Stimulated activated CD4-positive, alpha-beta T cell treated with anti-CD3 and anti-CD28 coated beads, Interleukin-15, amount 100 ng/mL, for 48 hours (primary cell): ENCODE measurements at regions not wholly inside any gene's neighbourhood (a gene's known extent, or its start where the extent isn't known, plus 50 kb on each side); places are given as distances from the start of the nearest gene placed in this dataset.
A peak's percentile ranks its signal among the peaks of the same experiment; 100 is the strongest.
"Not testable (repeated sequence)": the region's sequence is repeated elsewhere in the genome, so short reads cannot be mapped to it uniquely, and the experiment has no call there.

ENCODE experiments used
- DNase-seq, 2 donors: peaks; one replicate each; pipeline ENCODE4 v3.0.0-alpha.2; 2020; ENCODE audit warnings: low read depth in 2 of 2

- DNase-seq = no peak
These were observed 98.9 kb upstream of the MAPRE2 start for GRCh38 chr18:34942276-34942675.

- no peak for DNase-seq
These were observed 98.2 kb upstream of the MAPRE2 start for GRCh38 chr18:34942975-34943374.

DNA sequence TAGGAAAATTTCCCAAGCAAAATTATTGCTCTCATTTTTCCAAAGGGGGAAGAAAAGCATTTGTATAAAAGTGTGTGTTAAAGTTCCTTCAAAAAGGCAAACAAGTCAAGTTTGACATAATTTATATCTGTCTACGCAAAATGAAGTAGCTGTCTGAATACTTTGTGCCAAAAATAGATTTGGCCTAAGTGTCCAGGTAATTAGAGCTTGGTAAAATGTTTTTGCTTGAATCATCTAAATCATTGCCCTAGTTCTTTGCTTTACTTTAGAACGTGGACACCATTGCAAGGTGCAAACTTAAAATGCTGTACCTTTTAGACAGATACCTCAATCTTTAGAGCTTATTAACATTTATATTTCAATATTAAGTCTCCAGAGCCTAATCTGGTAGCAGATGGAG, 97.6 kb upstream of the MAPRE2 start:
- no peak for DNase-seq

DNA sequence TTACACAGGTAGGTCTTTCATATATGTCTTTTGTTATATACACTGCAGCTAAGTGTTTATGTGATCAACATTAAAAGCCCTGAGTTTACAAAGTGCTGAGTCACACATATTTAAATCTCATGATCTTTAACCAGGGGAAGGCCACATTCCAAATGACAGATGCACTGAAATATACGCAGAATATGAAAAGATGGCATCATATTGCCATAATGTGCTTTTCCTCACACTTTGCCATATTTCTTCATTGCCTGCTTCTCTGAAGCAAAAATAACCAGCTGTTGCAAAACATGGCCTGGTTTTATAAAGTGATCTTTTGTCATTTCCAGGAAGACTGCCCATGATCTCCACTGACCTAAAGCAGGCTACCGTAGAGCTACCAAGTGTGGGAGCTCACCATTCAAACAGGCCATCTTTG, 93.5 kb upstream of the MAPRE2 start:
- DNase-seq = no peak

GRCh38 chr18:34951625-34952379, 89.4 kb upstream of the MAPRE2 start:
- DNase-seq = no peak

- DNase-seq = no peak
These were observed 88.0 kb upstream of the MAPRE2 start for GRCh38 chr18:34953212-34953611.

- not testable (repeated sequence) for DNase-seq
These were observed 85.7 kb upstream of the MAPRE2 start for GRCh38 chr18:34955494-34955893.

GRCh38 chr18:34956663-34957062, 84.5 kb upstream of the MAPRE2 start:
- DNase-seq = no peak

DNA sequence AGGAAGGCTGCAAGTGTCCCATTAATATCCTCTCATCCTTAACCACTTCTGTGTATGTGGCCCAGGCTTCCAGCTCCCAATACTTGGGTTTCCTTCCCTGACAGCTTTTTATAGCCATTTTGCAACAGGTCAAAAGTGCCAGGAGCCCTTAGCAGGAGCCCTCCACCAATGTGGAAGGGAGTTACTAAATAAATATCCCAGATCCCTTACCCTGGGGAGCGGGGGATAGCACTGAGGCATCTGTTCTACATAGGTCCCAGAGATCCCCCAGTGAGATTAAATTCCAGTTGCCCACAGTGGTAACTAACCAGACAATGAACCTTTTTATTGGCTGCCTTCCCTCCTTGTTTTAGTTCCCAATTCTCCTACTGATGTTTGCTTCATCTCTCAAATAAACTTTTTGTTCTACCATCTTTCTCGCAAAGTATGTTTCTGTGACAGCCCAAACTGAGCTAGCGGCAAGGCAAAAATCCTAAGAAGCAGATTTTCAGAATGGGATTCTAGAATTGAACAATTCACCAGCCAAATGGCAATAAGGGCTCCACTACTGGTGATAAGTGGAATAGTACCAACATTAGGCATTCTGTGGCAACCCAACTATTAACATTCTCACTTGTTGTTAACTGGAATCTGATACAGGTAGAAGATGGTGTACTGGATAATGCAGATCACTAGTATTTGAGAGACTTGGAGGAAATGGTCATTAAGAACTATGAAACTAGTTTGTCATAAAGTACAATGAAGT, 83.9 kb upstream of the MAPRE2 start:
- DNase-seq = no peak

DNA sequence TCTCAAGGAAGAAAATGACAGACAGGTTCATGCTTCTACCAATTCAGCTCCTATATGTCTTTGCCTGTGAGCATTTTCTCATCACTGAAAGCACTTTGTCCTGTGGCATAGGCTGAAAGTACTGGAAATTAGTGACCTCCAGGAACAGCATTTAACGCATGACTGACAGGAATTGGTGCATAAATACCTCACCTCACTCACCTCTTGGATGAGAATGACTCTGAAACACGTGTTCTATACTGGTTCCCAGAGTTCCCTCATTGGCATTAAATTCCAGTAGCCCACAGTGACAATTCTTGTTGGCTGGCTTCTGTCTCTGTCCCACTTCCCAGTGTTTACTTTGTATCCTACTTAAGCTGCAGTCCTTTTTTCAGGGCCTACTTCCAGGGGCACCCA, 83.4 kb upstream of the MAPRE2 start:
- no peak for DNase-seq

- no peak for DNase-seq
These were observed 81.9 kb upstream of the MAPRE2 start for GRCh38 chr18:34959211-34959829.

DNA sequence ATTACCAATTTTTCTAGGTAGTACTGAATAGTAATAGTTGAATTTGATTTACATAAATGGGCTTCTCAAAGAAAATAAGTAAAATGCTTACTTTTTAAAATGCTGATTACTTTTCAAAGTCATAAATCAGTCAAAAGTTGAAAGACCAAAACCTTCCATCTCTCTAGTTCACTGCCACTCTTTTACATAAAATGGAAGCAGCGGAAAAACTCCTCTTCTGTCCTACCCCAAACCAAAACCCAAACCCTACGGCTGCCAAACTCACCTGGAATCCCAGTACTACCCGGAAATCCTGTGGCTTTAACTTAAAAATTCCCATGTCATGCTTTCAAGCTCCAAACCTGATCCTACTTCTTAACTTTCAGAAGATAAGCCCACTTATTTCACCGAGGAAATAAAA, 81.2 kb upstream of the MAPRE2 start:
- DNase-seq = no peak

DNA sequence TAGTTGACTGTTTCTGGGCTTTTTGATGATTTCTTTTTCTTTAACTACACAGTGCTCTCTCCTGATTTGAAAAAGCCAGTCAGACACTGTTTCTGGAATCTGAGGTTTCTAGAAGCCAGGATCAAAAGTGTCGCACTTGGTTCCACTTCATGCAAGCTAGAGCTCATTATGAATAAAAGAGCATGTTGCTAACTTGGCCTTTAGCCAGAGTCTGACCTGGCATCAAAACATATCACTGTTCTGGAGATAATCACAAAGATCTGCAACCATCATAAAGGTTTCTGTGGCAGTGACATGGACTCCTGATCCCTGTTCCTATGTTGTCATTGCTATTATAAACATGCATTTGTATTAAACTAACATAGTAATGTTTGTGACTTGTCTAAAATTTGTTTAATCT, 76.1 kb upstream of the MAPRE2 start:
- no peak for DNase-seq

DNA sequence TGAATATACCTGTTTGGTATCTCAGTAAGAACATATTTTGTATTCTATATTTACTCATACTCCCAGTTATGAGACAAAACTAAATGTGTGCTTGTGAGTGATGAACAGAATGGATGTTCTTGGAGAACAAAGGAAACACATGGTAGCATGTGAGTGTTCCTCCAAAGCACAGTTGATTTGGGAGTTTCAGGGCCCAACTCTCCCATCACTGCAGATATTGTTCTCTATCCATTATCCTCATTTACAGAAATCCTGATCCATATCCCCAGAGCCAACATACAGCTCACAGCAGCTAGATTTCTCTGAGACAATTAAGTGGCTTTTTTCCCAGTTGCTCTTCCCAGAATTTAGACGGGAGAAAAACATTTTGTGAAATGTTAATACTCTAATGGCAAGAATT, 75.6 kb upstream of the MAPRE2 start:
- no peak for DNase-seq

DNA sequence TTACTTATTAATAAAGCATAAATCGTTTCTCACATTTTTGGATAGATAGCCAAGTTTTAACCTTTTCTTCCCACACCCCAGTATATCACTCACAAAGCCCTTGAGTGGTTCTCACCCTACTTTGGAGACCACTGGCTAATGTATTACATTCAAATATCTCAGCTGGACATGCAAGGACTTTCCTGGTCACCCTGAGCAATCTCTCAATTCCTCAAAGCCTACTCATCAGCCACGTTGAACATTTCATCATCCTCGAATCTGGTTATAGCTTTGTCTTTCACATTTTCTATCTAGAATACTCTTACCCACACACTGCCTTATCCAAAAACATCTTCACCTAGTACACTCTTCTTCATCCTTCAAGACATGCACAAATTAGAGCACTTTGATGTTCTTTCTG, 71.1 kb upstream of the MAPRE2 start:
- DNase-seq = no peak

GRCh38 chr18:34971313-34971712, 69.9 kb upstream of the MAPRE2 start:
- no peak for DNase-seq

- DNase-seq = no peak
These were observed 68.3 kb upstream of the MAPRE2 start for GRCh38 chr18:34972765-34973414.

DNA sequence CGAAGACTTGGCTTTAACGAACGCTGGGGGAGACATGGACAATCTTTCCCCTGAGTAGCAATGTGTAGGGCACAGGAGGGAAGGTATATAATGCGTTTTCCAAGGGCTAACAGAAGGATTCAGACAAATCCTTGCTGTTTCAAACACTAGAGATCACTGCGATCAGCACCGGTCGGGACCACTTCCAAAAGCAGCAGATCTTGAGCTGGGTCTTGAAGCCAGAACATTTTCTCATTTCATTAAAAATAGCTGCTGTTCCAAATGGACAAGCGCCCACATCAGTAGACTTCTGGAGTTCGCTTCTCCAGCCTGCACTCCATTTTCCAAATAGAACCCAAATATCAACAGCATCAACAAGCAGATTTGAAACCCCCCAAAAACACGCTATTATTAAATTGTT, 65.1 kb upstream of the MAPRE2 start:
- DNase-seq = no peak

DNA sequence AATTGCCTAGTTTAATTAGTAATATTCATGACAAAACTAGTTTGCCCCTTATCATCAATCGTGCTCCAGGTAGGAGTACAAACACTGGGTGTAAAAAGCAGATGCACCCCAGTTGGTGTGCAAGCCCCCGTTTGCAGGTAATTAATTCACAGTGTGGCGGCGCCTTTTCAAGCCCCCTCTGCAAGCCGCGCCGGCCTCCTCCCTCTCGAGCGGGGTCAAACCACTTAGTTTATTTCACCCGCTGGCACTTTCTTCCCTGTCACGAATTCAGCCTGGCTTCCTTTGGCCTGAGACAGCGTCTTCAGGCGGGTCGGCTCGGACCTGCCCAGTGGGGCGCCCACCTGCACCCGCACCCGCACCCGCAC, 64.7 kb upstream of the MAPRE2 start:
- DNase-seq = no peak

DNA sequence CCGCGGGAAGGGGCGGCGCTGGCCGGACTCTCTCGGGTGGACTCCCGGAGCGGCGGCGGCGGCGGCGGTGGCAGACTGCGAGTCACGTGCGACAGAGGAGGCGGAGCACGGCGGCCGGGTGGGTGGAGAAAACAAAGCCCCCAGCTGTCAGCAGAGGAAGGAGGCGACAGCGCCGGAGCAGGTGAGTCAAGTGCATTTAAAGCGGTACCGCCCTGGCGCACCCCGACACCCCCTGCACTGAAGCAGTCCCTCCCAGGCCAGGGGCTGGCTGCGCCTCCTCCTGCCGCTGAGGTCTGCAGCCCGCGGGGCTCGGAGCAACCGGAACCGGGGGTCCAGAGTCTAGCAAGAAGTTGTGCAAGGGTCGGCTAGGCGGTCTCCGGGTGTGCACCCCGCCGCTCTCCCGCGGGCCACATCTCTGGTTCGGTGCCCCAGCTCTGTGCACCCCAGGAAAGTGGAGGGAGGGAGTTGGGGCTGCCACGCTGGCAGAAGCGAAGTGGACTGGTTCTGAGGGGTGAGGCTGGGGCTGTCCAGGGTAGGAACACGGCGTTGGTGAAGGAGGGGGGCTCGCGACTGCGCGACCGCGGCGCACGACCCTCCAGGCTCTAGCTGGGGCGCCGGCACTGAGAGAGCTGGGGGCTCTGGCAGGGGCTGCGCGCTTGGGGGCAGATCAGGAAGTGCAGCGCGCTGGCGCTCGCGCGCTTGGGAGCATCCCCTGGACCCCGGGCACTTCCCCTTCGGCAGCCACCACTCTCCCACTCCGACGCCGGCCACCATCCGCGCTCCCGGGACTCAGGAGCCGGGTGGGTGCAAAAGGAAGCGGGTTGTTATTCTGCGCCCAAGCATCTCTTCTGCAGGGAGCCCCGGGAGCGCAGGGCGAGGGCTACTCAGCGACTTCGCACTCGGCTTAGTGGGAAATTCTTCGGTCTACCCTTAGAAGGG, 64.0 kb upstream of the MAPRE2 start:
- peak; percentile 51 to 52 for DNase-seq

DNA sequence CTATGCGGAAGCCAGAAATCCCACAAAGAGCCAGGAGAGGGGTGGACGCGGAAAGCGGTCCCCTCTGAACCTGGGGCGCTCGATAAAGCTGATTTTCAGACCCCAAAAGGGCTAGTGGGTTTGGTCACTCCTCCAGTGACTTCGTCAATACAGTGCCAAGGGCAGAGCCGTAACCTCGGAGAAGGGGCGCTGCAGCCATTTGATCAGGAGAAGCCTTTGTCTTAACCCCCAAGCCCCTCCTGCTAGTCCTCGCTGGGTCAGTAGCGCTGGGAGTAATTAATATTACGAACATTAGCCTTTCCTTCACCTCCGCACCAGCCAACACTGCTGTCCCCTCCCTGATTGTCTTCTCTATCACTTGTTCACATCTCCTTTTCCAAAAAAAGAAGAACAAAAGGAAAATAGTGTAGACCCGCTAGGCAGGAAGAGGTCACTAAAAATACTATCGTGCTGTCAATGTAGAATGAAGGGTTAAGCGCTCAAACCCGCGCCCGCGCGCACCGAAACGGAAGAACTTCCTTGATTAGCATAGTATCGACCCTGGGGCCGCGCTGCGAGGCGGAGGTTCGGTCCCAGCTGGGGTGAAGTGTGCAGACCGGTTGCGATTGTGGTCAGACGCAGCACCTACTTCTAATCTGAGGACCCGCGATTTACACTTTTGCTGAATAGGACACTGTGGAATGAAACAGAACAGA, 63.2 kb upstream of the MAPRE2 start:
- DNase-seq = peak; percentile 21 to 22
